Activated naive CD4-positive, alpha-beta T cell treated with anti-CD3 and anti-CD28 coated beads for 36 hours (primary cell): ENCODE measurements at regions not wholly inside any gene's neighbourhood (a gene's known extent, or its start where the extent isn't known, plus 50 kb on each side); places are given as distances from the start of the nearest gene placed in this dataset.
"Not testable (repeated sequence)": the region's sequence is repeated elsewhere in the genome, so short reads cannot be mapped to it uniquely, and the experiment has no call there.

ENCODE experiments used
- CTCF ChIA-PET: fragments of 350-600 bp; sonication (Branson Sonifier 250); formaldehyde crosslinking; loops from one replicate; lab custom pipeline; 2021; ENCODE audit warnings: antibody characterized with exemption; lab: Charles Lee
- DNase-seq: peaks from one replicate; pipeline ENCODE4 v3.0.0-alpha.2; 2020
- H3K27ac Mint-ChIP-seq: one replicate; pipeline ENCODE4 v1.8.0; 2021; ENCODE audit warnings: mild to moderate bottlenecking, mixed read lengths
- H3K27me3 Mint-ChIP-seq: one replicate; pipeline ENCODE4 v1.8.0; 2021; ENCODE audit warnings: low read depth, mixed read lengths
- H3K36me3 Mint-ChIP-seq: one replicate; pipeline ENCODE4 v1.8.0; 2021; ENCODE audit warnings: low read depth, mixed read lengths
- H3K4me1 Mint-ChIP-seq: one replicate; pipeline ENCODE4 v1.8.0; 2021; ENCODE audit warnings: low read depth, mixed read lengths
- H3K4me3 Mint-ChIP-seq: one replicate; pipeline ENCODE4 v1.8.0; 2021; ENCODE audit warnings: mild to moderate bottlenecking, moderate library complexity, mixed read lengths
- H3K9me3 Mint-ChIP-seq: one replicate; pipeline ENCODE4 v1.8.0; 2021; ENCODE audit warnings: mixed read lengths
- intact Hi-C: fragments of 100-400 bp; cut with micrococcal nuclease; formaldehyde crosslinking; loops from one replicate; pipeline ENCODE4 v1.15.1; 2023

DNA sequence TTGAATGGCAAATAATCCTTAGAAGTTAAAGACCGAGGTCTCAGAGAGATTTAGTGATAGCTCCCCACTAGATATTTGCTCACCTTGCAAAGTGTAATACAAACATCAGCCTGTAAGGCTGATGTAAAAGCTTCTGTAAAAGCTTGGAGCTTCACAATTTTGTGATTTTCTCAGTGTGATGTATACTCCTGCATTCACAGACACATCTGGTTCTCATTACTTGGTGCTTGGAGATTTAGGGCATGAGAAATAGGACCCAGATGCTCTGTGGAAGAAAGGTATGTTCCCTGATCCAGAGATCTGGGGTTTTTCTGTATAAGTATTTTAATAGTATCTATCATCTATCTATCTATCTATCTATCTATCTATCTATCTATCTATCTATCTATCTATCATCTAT, 1664.3 kb downstream of the C4orf33 start:
- Mint-ChIP-seq H3K36me3 (no peaks in the 10 kb centered on the region), H3K4me3 (no peak overlapping the region), H3K27me3 (no peaks in the 10 kb centered on the region), H3K9me3 (peaks cover 1% of the 10 kb centered on the region), H3K4me1 (no peaks in the 10 kb centered on the region), H3K27ac (no peak overlapping the region)
- intact Hi-C loops = no loop called here
- CTCF ChIA-PET = no interaction called here
- DNase-seq = no peak

DNA sequence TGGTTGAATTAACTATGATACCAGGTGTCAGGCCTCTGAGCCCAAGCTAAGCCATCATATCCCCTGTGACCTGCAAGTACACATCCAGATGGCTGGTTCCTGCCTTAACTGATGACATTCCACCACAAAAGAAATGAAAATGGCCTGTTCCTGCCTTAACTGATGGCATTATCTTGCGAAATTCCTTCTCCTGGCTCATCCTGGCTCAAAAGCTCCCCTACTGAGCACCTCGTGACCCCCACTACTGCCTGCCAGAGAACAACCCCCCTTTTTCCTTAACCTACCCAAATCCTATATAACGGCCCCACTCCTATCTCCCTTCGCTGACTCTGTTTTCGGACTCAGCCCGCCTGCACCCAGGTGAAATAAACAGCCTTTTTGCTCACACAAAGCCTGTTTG, 1671.4 kb downstream of the C4orf33 start:
- H3K36me3 Mint-ChIP-seq, H3K4me3 Mint-ChIP-seq, H3K9me3 Mint-ChIP-seq, H3K27ac Mint-ChIP-seq, CTCF ChIA-PET, intact Hi-C loops, H3K27me3 Mint-ChIP-seq, H3K4me1 Mint-ChIP-seq, DNase-seq: not testable (repeated sequence)

DNA sequence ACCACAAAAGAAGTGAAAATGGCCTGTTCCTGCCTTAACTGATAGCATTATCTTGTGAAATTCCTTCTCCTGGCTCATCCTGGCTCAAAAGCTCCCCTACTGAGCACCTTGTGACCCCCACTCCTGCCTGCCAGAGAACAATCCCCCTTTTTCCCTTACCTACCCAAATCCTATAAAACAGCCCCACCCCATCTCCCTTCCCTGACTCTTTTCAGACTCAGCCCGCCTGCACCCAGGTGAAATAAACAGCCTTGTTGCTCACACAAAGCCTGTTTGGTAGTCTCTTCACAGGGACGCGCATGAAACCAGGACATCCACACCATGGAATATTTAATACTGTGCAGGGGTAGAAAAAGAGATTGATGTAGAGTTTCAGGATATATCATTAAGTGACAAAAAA, 1677.0 kb downstream of the C4orf33 start:
- H3K4me3 Mint-ChIP-seq, H3K27me3 Mint-ChIP-seq, H3K4me1 Mint-ChIP-seq, H3K9me3 Mint-ChIP-seq, intact Hi-C loops, H3K27ac Mint-ChIP-seq, DNase-seq, H3K36me3 Mint-ChIP-seq: not testable (repeated sequence)
- CTCF ChIA-PET = interaction anchor here (0.7 kb wide), 1 partner anchor 45 kb away, joined by 6 read pairs; no protein-coding TSS in a partner anchor

DNA sequence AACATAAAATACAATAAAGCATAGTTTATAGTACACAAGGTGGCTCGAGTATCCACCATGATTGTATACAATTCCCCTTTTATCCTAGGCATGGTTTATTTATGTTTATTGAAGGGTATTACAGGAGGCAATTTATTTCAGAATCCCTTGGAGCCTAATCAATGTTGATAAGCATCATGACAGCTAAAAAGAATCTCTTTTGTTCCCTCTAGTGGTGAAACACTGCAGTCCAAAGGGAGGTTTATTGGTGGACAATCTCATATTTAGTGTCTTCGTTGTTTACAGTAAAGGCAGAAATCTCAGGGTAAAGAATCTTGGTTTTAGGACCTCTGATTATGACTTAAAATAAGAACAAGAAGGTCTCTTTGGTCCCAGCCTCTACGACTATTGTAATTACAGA, 1712.5 kb downstream of the C4orf33 start:
- no peaks in the 10 kb centered on the region for H3K36me3 Mint-ChIP-seq
- peaks cover 6% of the 10 kb centered on the region for H3K9me3 Mint-ChIP-seq
- CTCF ChIA-PET = no interaction called here

DNA sequence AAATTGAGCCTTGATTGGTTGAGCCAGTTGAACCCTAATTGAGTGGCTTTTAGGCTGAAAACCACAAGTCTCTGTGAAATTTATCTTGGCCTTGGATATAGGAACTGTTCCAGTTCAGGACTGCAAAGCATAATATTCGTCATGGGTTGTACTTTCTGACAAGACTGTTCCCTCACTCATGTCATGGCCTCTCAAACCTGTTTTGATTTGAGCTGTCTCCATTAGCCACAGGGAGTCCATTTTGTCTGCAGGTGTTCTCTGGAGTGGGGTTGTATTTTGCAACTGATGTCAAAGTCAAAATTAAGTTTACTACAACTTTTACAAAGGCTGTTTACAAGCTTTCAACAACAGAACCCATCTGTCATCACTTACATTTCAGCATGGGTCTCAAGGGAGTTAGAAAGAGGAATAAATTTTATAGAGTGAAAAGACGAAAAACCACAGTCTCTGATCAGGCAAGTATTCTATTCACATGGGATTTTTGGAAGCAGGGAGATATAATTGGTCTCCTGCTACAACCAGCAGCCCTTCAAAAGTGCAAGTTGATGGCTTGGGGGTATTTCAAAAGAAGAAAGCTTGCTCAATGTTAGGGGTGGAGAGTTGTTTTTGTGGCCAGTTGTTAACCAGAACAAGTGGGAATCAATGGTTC, 1716.3 kb downstream of the C4orf33 start:
- Mint-ChIP-seq H3K36me3 (no peaks in the 10 kb centered on the region), H3K4me1 (no peaks in the 10 kb centered on the region), H3K27ac (no peak overlapping the region), H3K27me3 (no peaks in the 10 kb centered on the region), H3K9me3 (peaks cover 13% of the 10 kb centered on the region), H3K4me3 (no peak overlapping the region)
- no peak for DNase-seq
- CTCF ChIA-PET = no interaction called here
- intact Hi-C loops = no loop called here

More for the DNA sequence above, 1712.5 kb downstream of the C4orf33 start:
- DNase-seq = no peak
- H3K27ac Mint-ChIP-seq = no peak overlapping the region
- intact Hi-C loops = no loop called here
- no peak overlapping the region for H3K4me3 Mint-ChIP-seq
- H3K27me3 Mint-ChIP-seq = no peaks in the 10 kb centered on the region
- no peaks in the 10 kb centered on the region for H3K4me1 Mint-ChIP-seq

DNA sequence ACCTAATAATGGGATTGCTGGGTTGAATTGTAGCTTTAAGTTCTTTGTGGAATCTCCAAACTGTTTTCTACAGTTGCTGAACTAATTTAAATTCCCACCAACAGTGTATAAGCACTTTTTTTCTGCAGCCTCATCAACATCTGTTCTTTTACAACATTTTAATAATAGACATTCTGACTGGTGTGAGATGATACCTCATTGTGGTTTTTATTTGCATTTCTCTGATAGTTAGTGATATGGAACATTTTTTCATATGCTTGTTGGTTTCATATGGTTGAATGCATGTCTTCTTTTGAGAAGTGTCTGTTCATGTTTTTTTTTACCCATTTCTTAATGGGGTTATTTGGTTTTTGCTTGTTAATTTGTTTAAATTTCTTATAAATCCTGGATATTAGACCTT, 1718.9 kb downstream of the C4orf33 start:
- intact Hi-C loops = no loop called here

DNA sequence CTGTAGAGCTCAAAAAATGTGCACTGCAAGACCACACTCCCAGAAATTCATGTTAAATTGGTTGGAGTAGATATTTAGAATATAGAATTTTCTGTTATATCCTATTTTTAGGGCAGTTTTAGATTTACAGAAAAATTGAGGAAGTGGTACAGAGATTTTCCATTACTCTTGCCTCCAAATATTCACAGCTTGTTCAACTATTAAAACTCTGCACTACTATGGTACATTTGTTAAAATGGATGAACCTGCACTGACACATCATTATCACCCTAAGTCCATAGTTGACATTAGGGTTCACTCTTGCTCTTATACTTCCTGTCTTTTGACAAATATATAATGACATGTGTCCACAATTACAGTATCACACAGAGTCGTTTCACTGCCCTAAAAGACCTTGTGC, 1724.5 kb downstream of the C4orf33 start:
- H3K4me1 Mint-ChIP-seq = no peaks in the 10 kb centered on the region
- CTCF ChIA-PET = no interaction called here
- H3K27ac Mint-ChIP-seq = no peak overlapping the region
- H3K27me3 Mint-ChIP-seq = no peaks in the 10 kb centered on the region
- H3K4me3 Mint-ChIP-seq = no peak overlapping the region
- peaks cover 7% of the 10 kb centered on the region for H3K9me3 Mint-ChIP-seq
- intact Hi-C loops = no loop called here
- no peak for DNase-seq
- H3K36me3 Mint-ChIP-seq = no peaks in the 10 kb centered on the region

More for the DNA sequence above, 1718.9 kb downstream of the C4orf33 start:
- Mint-ChIP-seq H3K9me3 (peaks cover 13% of the 10 kb centered on the region), H3K27ac (no peak overlapping the region), H3K4me3 (no peak overlapping the region), H3K4me1 (no peaks in the 10 kb centered on the region), H3K27me3 (no peaks in the 10 kb centered on the region), H3K36me3 (no peaks in the 10 kb centered on the region)
- CTCF ChIA-PET = no interaction called here
- DNase-seq = no peak

DNA sequence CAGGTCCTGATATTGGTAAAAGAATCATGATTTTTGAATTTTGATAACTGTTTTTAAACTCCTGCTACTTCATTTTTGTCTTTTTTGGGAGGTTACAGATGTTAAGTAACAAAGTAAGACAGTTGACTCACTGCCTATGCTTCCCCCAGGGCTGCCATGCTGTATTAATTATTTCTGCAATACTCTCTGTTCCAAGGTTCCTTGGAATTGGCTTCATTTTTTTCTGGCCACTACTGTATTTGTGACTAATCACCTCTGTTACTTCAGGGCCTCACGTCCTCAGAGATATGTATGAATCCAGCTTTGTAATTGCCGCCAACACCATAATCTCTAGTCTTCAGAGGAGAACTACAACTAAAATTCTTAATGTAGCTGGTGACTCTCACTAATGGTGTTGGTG, 1729.3 kb downstream of the C4orf33 start:
- H3K27me3 Mint-ChIP-seq = no peaks in the 10 kb centered on the region
- CTCF ChIA-PET = no interaction called here
- no peaks in the 10 kb centered on the region for H3K9me3 Mint-ChIP-seq
- no peak for DNase-seq
- H3K4me3 Mint-ChIP-seq = no peak overlapping the region
- intact Hi-C loops = no loop called here
- no peaks in the 10 kb centered on the region for H3K4me1 Mint-ChIP-seq
- H3K36me3 Mint-ChIP-seq = no peaks in the 10 kb centered on the region
- no peak overlapping the region for H3K27ac Mint-ChIP-seq

DNA sequence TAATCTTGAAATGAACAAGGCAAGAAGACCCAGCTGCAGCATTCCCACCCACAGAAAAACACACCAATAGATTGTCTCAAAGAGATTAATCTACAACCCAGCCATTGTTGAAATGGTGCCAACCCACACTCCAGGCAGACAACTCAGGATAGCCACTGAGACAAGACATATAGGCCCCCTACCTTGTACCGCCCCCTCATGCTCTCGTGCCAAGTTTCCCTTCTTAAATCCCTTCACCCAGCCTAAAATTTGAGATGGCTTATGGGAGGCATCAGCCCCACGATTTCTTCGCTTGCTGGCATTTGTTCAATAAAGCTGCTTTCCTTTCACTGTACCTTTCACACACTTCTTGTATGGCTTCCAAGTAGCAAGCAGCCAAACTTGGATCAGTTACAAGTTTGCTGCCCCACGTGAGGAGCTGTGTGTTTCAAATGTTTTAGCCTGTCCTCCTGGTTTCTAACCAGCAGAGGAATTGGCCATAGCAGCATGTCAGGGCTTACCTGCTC, 1754.1 kb downstream of the C4orf33 start:
- H3K36me3 Mint-ChIP-seq = no peaks in the 10 kb centered on the region
- no peaks in the 10 kb centered on the region for H3K27me3 Mint-ChIP-seq
- no peak for DNase-seq
- no peak overlapping the region for H3K4me3 Mint-ChIP-seq
- no peak overlapping the region for H3K27ac Mint-ChIP-seq
- H3K4me1 Mint-ChIP-seq = no peaks in the 10 kb centered on the region
- intact Hi-C loops = no loop called here
- peaks cover 3% of the 10 kb centered on the region for H3K9me3 Mint-ChIP-seq
- CTCF ChIA-PET = no interaction called here

DNA sequence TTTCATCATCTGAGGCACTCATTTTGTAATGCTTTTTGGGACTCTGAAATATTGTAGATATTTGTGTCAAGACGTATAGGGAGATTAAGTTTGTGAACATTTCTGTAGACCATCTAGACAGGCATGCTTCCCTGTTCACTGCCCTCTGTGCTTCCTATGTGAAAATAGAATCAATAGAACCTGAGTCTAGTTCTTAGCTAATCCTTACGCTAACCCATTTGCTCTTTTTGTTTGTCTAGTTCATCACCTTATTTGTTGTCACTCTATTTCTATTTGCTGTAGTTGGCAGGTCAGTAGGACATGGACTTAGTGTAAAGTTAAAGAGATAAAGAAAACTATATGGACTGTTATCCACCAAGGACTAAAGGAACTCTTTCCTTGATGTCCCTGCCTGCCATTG, 1755.2 kb downstream of the C4orf33 start:
- Mint-ChIP-seq H3K27me3 (no peaks in the 10 kb centered on the region), H3K4me3 (no peak overlapping the region), H3K27ac (no peak overlapping the region), H3K36me3 (no peaks in the 10 kb centered on the region), H3K4me1 (no peaks in the 10 kb centered on the region), H3K9me3 (peaks cover 3% of the 10 kb centered on the region)
- intact Hi-C loops = no loop called here
- CTCF ChIA-PET = no interaction called here
- no peak for DNase-seq

DNA sequence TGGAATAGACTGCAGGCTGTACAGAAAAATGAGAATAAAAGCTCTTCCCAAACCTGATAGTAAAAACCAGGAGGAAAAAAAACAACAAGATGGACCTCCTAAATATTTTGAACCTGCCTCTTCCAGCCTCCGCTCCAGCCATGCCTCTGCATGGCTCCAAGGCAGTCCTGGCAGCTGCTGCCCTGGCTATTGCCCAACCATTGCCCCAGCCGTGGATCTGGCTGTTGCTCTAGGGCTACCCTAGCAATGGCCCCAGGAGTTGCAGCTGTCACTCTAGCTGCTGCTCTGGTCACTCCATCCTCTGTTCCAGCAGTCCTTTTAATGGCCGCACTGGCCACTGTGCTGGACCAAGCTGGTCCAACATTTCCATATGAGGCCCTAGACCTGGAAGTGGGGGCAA, 1756.0 kb downstream of the C4orf33 start:
- H3K27ac Mint-ChIP-seq = no peak overlapping the region
- CTCF ChIA-PET = no interaction called here
- H3K27me3 Mint-ChIP-seq = no peaks in the 10 kb centered on the region
- no peaks in the 10 kb centered on the region for H3K36me3 Mint-ChIP-seq
- H3K4me1 Mint-ChIP-seq = no peaks in the 10 kb centered on the region
- no peak for DNase-seq
- peaks cover 3% of the 10 kb centered on the region for H3K9me3 Mint-ChIP-seq
- H3K4me3 Mint-ChIP-seq = no peak overlapping the region
- intact Hi-C loops = no loop called here

DNA sequence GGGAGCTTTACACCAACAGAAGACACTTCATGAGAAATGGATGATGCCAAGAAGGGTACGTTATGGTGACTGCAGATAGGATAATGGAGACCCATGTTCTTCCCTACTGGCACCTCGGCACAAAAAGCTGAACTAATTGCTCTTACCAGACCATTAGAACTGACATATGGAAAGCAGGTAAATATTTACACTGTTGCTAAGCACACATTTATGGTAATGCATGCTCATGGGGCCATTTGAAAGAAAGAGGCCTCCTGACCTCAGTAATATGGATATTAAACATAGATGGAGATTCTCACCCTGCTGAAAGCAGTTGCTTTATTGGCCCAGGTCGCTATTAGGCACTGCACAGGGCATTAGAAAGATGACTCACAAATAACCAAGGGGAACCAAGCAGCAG, 1759.6 kb downstream of the C4orf33 start:
- Mint-ChIP-seq H3K27me3 (no peaks in the 10 kb centered on the region), H3K4me1 (no peaks in the 10 kb centered on the region), H3K27ac (no peak overlapping the region), H3K36me3 (no peaks in the 10 kb centered on the region), H3K4me3 (no peak overlapping the region), H3K9me3 (peaks cover 5% of the 10 kb centered on the region)
- intact Hi-C loops = no loop called here
- CTCF ChIA-PET = no interaction called here
- DNase-seq = no peak

DNA sequence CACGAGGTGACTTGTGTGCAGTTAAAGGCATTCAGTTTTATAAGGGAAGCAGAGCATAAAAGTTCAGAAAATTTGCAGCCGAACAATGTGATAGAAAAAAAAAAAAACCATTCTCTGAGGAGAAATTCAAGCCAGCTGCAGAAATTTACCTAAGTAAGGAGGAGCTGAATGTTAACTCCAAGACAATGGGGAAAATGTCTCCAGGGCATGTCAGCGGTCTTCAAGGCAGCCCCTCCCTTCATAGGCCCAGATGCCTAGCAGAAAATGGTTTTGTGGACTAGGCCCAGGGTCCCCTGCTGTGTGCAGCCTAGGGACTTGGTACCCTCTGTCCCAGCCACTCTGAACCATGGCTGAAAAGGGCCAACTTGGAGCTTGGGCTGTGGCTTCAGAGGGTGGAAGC, 1764.0 kb downstream of the C4orf33 start:
- H3K27me3 Mint-ChIP-seq = no peaks in the 10 kb centered on the region
- H3K27ac Mint-ChIP-seq = no peak overlapping the region
- H3K4me1 Mint-ChIP-seq = no peaks in the 10 kb centered on the region
- DNase-seq = no peak
- intact Hi-C loops = no loop called here
- H3K9me3 Mint-ChIP-seq = peaks cover 9% of the 10 kb centered on the region
- CTCF ChIA-PET = no interaction called here
- H3K36me3 Mint-ChIP-seq = no peaks in the 10 kb centered on the region
- no peak overlapping the region for H3K4me3 Mint-ChIP-seq
